Right atrium auricular region (tissue), 2 donors: ENCODE measurements at regions not wholly inside any gene's neighbourhood (a gene's known extent, or its start where the extent isn't known, plus 50 kb on each side); places are given as distances from the start of the nearest gene placed in this dataset.

Experiments
- DNase-seq: peaks from one replicate; pipeline ENCODE4 v3.0.0-alpha.2; 2019; ENCODE audit warnings: low spot score
- H3K27ac ChIP-seq, 2 donors: fragments of 200-600 bp; sonication (generic); 1 replicate in 1 of 2; 2 replicates in 1 of 2; pipeline ENCODE4 v1.5.1; 2016 to 2019
- H3K27me3 ChIP-seq, 2 donors: fragments of 200-600 bp; sonication (generic); one replicate each; pipeline versions ENCODE4 v1.5.1 to v1.6.0; 2017 to 2019
- H3K36me3 ChIP-seq: fragments of 200-600 bp; sonication (generic); one replicate; pipeline ENCODE4 v1.5.1; 2016
- H3K4me1 ChIP-seq, 2 donors: fragments of 200-600 bp; sonication (generic); one replicate each; pipeline versions ENCODE4 v1.5.1 to v1.6.0; 2017 to 2019
- H3K4me3 ChIP-seq, 2 donors: fragments of 200-600 bp; sonication (generic); 1 replicate in 1 of 2; 2 replicates in 1 of 2; pipeline ENCODE4 v1.5.1; 2017 to 2019; ENCODE audit warnings: mild to moderate bottlenecking in 1 of 2, moderate library complexity in 1 of 2
- H3K9me3 ChIP-seq, 2 donors: fragments of 200-600 bp; sonication (generic); one replicate each; pipeline ENCODE4 v1.5.1; 2019
- TF ChIP-seq, protein P1 (sequence below), 2 donors: fragments of 200-600 bp; sonication (generic); IDR thresholded peaks; one replicate each; pipeline ENCODE4 v1.5.1; 2019; ENCODE audit warnings: antibody characterized with exemption in 2 of 2

DNA sequence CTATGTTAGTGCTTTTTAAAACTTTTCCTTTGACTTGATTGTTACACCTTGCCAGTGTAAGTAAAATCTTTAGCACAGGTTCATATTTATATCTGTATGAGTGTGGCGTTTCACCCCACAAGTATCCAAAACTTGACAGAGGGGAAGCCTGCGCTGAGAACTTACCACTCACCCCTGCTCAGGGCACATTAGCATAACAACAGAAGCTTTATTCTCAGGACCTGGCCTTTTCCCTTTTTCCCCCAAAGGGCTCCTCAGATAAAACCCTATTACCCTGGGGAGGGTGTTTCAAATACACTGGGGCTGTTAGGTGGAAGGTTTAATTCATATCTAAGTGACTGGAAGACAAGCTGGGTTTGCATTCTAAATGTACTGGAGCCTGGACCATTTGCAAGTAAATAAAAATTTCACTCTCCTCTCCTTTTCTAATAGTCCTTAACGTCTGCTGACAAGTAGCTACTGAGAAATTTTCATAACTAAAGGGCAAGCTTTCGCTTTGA is 276.6 kb downstream of the RNF152 start:
- H3K4me1 ChIP-seq = peaks cover 0 to 15% of the 10 kb centered on the region in 2 donors
- no peak for DNase-seq
- TF ChIP-seq, protein P1, sequence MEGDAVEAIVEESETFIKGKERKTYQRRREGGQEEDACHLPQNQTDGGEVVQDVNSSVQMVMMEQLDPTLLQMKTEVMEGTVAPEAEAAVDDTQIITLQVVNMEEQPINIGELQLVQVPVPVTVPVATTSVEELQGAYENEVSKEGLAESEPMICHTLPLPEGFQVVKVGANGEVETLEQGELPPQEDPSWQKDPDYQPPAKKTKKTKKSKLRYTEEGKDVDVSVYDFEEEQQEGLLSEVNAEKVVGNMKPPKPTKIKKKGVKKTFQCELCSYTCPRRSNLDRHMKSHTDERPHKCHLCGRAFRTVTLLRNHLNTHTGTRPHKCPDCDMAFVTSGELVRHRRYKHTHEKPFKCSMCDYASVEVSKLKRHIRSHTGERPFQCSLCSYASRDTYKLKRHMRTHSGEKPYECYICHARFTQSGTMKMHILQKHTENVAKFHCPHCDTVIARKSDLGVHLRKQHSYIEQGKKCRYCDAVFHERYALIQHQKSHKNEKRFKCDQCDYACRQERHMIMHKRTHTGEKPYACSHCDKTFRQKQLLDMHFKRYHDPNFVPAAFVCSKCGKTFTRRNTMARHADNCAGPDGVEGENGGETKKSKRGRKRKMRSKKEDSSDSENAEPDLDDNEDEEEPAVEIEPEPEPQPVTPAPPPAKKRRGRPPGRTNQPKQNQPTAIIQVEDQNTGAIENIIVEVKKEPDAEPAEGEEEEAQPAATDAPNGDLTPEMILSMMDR (IDR thresholded peaks at IDR 0.05) = no peak
- H3K4me3 ChIP-seq = no peak overlapping the region
- H3K27me3 ChIP-seq = no peaks in the 10 kb centered on the region
- no peak overlapping the region for H3K27ac ChIP-seq
- no peaks in the 10 kb centered on the region for H3K36me3 ChIP-seq
- no peaks in the 10 kb centered on the region for H3K9me3 ChIP-seq

DNA sequence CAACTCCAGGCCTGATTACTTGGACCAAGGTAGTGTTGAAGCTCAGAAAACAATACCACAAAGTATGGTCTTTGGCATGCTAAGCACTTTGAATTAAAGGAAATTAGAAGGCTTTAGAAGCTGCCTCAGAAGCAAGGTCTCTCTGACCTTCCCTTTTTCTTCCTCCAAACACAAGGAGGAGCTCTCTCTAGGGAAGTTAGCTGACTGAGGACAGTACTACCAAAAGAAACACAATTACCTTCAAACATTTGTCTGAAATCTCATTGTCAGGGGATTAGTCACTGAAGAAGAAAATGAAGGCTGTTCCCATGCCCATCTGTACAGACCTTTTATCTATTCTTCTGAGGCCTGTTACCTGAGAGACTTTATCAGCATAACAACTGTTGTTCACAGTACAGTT is 279.3 kb downstream of the CDH20 start:
- TF ChIP-seq, protein P1 (IDR thresholded peaks at IDR 0.05) = peak in 1 of 2 donors; percentile 31
- no peak overlapping the region for H3K4me3 ChIP-seq
- H3K4me1 ChIP-seq = peaks cover 0 to 7% of the 10 kb centered on the region in 2 donors
- peaks cover 0 to 4% of the 10 kb centered on the region in 2 donors for H3K9me3 ChIP-seq
- H3K27me3 ChIP-seq = no peaks in the 10 kb centered on the region
- no peaks in the 10 kb centered on the region for H3K36me3 ChIP-seq
- no peak overlapping the region for H3K27ac ChIP-seq
- DNase-seq = no peak

DNA sequence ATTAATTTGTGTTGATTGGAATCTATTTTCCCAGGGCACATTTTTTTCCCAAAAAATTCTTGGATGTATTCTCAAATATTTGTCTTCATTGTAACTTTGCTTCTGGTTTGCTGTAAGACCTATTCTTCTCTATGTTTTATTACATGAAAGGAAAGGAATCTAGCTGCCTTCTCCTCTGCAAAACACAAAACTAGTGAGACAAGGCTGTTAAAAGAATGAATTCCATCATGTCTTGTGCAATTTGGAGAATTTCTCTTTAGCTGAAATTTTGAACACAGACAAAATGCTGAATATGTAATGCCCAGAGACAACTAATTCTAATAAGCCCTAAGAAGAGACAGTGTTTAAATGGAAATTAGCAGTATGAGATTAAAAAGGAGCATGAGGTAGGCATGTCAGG is 275.9 kb downstream of the CDH20 start:
- H3K36me3 ChIP-seq = no peaks in the 10 kb centered on the region
- no peak overlapping the region for H3K27ac ChIP-seq
- peaks cover 0 to 4% of the 10 kb centered on the region in 2 donors for H3K9me3 ChIP-seq
- no peak overlapping the region for H3K4me3 ChIP-seq
- H3K4me1 ChIP-seq = peaks cover 0 to 38% of the 10 kb centered on the region in 2 donors
- H3K27me3 ChIP-seq = no peaks in the 10 kb centered on the region
- no peak for DNase-seq
- TF ChIP-seq, protein P1 (IDR thresholded peaks at IDR 0.05) = no peak

DNA sequence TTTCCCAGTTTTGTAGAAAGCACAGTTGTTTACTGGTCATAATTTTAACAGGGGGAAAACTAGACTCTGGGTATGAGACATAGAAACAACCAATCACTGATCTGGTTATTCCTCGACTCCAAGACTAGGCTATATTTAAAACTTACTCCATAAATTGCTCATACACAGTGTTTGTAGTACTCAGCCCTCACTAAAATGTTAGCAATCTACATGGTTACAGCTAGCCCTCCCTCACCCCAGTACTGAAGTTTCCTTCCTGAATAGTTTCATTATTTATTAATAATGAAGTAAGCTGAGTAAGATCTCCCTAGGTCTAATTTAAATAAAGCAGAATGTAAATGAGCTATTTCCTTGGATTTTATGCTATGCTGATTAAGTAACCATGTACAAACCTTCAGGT is 275.1 kb downstream of the CDH20 start:
- Histone ChIP-seq H3K27ac (peak overlapping the region; percentile 78 to 87), H3K4me1 (peaks cover 0 to 38% of the 10 kb centered on the region in 2 donors), H3K4me3 (no peak overlapping the region), H3K36me3 (no peaks in the 10 kb centered on the region), H3K27me3 (no peaks in the 10 kb centered on the region), H3K9me3 (peaks cover 0 to 4% of the 10 kb centered on the region in 2 donors)
- TF ChIP-seq, protein P1 (IDR thresholded peaks at IDR 0.05) = no peak
- no peak for DNase-seq

DNA sequence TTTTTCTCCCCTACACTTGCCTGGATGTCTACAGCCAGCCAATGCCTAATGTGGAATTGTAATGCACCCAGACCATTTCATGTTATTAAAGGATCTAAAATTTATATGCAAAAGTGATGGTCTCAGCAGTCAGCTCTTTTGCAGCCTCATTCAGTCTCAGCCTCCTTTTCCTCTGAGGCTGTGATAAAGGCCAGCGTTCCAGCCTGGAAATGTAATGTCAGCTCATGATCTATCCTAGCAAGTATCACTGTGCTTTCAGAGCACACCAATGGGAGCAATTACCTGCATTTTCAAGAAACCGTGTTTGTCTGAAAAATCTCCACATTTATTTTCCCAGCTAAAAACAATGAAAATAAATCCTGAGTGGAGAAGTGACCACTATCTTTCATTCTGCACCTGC is 274.6 kb downstream of the CDH20 start:
- Histone ChIP-seq H3K27me3 (no peaks in the 10 kb centered on the region), H3K27ac (peak overlapping the region; percentile 78 to 87), H3K4me3 (no peak overlapping the region), H3K4me1 (peaks cover 0 to 38% of the 10 kb centered on the region in 2 donors), H3K36me3 (no peaks in the 10 kb centered on the region), H3K9me3 (peaks cover 0 to 4% of the 10 kb centered on the region in 2 donors)
- TF ChIP-seq, protein P1 (IDR thresholded peaks at IDR 0.05) = no peak
- no peak for DNase-seq

DNA sequence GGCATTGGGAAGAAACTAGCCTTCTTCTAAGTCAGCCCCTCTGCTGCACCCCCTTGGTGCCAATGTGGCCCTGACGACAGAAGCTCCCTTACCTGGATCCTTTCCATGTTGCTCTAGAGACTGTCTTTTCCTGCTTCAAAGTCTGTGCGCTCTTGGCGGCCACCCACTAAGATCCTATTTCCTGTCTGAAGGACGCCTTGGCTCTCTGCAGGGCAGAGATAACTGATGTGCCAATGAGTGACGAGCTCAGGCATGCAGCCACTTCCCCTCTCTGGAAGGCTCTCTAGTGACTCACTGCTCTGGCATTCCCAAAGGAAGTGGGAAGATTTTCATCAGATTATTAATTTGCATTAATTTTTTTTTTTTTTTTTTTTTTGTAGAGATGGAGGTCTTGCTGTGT is 273.5 kb downstream of the CDH20 start:
- Histone ChIP-seq H3K4me3 (peak overlapping the region; percentile 42 to 50), H3K27me3 (no peaks in the 10 kb centered on the region), H3K27ac (peak overlapping the region; percentile 78 to 87), H3K36me3 (no peaks in the 10 kb centered on the region), H3K4me1 (peaks cover 0 to 38% of the 10 kb centered on the region in 2 donors), H3K9me3 (peaks cover 0 to 4% of the 10 kb centered on the region in 2 donors)
- TF ChIP-seq, protein P1 (IDR thresholded peaks at IDR 0.05) = no peak
- DNase-seq = peak; percentile 90
